ENCODE measurements at regions not wholly inside any gene's neighbourhood (a gene's known extent, or its start where the extent isn't known, plus 50 kb on each side); places are given as distances from the start of the nearest gene placed in this dataset.
"Not testable (repeated sequence)": the region's sequence is repeated elsewhere in the genome, so short reads cannot be mapped to it uniquely, and the experiment has no call there.

DNA sequence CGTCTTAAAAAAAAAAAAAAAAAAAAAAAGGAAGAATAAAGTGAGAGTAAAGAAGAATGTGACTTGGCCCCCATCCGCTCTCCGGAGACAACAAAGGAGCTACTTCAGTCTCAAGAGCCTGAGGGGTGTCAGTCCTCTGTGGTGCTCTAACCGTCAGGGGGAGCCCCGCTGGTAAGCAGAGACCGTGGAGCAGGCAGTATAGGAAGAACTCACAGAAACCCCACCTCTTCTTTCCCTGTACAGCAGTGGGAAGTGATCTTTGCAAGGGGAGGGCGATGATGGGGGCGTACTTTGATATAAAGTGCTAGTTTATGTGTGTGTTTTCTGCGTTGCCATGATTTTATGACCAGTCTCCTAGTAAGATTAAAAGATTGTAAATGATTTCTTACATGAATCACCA, 1527.3 kb downstream of the KHDRBS2 start:
- TF ChIP-seq CTCF, POLR2A, EP300 (IDR thresholded peaks at IDR 0.05): not testable (repeated sequence)
